ENCODE measurements at regions not wholly inside any gene's neighbourhood (a gene's known extent, or its start where the extent isn't known, plus 50 kb on each side); places are given as distances from the start of the nearest gene placed in this dataset.

DNA sequence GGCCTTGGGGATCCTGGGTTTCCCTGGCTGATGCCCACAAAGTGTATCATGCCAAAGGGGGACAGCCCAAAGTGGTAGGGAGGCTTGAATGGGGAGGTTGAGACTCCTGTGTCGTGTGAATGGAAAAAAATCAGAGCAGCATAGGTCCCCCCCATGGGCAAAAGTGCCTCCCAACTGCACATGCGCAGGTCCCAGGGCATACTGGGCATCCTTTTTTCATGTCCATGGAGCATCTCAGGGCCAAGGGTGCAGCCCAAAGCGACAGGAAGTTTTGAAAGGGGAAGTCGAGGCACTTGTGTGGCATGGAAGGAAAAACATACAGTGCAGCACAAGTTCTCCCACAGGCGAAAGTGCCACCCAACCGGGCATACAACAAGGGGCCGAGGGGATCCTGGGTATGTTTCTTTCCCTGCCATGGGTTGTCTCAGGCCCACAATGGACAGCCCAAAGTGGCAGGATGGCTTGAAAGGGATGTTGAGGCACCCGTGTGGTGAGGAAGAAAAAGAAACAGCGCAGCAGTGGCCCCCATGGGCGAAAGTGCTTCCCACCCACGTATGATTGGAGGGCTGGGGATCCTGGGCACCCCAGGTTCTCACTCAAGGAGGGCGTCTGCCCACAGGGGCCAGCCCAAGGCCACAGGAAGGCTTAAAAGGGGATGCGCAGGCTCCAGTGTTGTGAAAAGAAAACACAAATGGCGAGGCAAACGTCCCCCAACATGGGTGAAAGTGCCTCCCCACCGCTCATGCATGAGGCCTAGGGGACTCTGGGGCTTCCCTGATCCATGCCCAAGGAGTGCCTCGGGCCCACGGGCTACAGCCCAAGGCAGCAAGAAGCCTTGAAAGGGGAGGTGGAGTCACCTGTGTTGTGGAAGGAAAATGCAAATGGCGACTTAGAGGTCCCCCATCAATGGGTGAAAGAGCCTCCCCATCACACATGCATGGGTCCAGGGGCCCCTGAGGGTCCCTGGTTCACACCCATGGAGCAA, 573.7 kb downstream of the ALG10 start:
- Histone ChIP-seq H3K9me3 (ENCODE audit: low read depth) (peaks cover 5% of the 10 kb centered on the region), H3K4me2 (no peak overlapping the region), H2AFZ (no peak overlapping the region), H3K27ac (no peak overlapping the region), H3K79me2 (no peaks in the 10 kb centered on the region), H3K27me3 (no peaks in the 10 kb centered on the region), H3K9me2 (replicated peaks; ENCODE audit: insufficient read depth) (no peaks in the 10 kb centered on the region), H3K4me1 (ENCODE audit: insufficient read depth) (no peaks in the 10 kb centered on the region), H3K4me3 (no peak overlapping the region), H3K36me3 (replicated peaks; ENCODE audit: insufficient read depth, low read depth) (no peaks in the 10 kb centered on the region), H4K20me1 (ENCODE audit: insufficient read depth, poor library complexity, severe bottlenecking) (no peaks in the 10 kb centered on the region)
- peak; percentile 2 for DNase-seq (ENCODE audit: low spot score)
- WGBS (ENCODE audit: low lambda C conversion rate, missing lambda C conversion rate) = 67% methylated on average over 19 of the region's 19 CpGs
- TF ChIP-seq EZH2 (IDR thresholded peaks at IDR 0.05; ENCODE audit: borderline replicate concordance) (no peak), EZH2phosphoT487 (IDR thresholded peaks at IDR 0.05; ENCODE audit: low read depth, severe bottlenecking, unreplicated experiment) (no peak)
- TF ChIP-seq, protein P1, sequence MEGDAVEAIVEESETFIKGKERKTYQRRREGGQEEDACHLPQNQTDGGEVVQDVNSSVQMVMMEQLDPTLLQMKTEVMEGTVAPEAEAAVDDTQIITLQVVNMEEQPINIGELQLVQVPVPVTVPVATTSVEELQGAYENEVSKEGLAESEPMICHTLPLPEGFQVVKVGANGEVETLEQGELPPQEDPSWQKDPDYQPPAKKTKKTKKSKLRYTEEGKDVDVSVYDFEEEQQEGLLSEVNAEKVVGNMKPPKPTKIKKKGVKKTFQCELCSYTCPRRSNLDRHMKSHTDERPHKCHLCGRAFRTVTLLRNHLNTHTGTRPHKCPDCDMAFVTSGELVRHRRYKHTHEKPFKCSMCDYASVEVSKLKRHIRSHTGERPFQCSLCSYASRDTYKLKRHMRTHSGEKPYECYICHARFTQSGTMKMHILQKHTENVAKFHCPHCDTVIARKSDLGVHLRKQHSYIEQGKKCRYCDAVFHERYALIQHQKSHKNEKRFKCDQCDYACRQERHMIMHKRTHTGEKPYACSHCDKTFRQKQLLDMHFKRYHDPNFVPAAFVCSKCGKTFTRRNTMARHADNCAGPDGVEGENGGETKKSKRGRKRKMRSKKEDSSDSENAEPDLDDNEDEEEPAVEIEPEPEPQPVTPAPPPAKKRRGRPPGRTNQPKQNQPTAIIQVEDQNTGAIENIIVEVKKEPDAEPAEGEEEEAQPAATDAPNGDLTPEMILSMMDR (IDR thresholded peaks at IDR 0.05; ENCODE audit: poor library complexity) = no peak

DNA sequence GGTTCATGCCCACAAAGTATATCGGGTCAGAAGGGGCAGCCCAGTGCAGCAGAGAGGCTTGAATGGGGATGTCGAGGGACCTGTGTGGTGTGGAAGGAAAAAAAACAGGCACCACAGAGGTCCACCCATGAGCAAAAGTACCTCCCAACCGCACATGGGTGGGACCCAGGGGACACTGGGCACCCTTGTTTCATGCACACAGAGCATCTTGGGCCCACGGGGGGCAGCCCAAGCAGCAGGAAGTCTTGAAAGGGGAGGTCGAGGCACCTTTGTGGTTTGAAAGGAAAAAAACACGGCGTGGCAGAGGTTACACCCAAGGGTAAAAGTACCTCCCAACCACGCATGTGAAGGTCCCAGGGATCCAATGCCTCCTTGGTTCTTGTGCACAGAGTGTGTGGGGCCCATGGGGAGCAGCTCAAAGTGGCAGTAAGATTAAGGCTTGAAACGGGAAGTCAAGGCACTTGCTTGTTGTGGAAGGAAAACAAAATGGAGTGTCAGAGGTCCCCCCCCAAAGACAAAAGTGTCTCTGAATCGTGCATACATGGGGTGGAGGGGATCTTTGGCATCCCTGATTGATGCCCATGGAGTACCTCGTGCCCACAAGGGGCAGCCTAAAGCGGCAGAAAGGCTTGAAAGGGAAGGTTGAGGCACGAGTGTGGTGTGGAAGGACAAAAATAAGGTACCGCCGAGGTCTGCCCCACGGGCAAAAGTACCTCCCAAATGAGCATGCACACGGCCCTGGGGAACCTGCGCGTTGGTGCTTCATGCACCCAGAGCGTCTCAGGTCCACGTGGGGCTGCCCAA, 575.5 kb downstream of the ALG10 start:
- Histone ChIP-seq H3K9me2 (replicated peaks; ENCODE audit: insufficient read depth) (no peaks in the 10 kb centered on the region), H2AFZ (no peak overlapping the region), H3K4me2 (no peak overlapping the region), H3K36me3 (replicated peaks; ENCODE audit: insufficient read depth, low read depth) (no peaks in the 10 kb centered on the region), H3K9me3 (ENCODE audit: low read depth) (no peaks in the 10 kb centered on the region), H3K27me3 (no peaks in the 10 kb centered on the region), H3K27ac (no peak overlapping the region), H3K4me3 (no peak overlapping the region), H3K79me2 (no peaks in the 10 kb centered on the region), H4K20me1 (ENCODE audit: insufficient read depth, poor library complexity, severe bottlenecking) (no peaks in the 10 kb centered on the region), H3K4me1 (ENCODE audit: insufficient read depth) (no peaks in the 10 kb centered on the region)
- DNase-seq (ENCODE audit: low spot score) = no peak
- WGBS (ENCODE audit: low lambda C conversion rate, missing lambda C conversion rate) = 71% methylated on average over 21 of the region's 21 CpGs
- no peak for TF ChIP-seq EZH2phosphoT487 (IDR thresholded peaks at IDR 0.05; ENCODE audit: low read depth, severe bottlenecking, unreplicated experiment)

DNA sequence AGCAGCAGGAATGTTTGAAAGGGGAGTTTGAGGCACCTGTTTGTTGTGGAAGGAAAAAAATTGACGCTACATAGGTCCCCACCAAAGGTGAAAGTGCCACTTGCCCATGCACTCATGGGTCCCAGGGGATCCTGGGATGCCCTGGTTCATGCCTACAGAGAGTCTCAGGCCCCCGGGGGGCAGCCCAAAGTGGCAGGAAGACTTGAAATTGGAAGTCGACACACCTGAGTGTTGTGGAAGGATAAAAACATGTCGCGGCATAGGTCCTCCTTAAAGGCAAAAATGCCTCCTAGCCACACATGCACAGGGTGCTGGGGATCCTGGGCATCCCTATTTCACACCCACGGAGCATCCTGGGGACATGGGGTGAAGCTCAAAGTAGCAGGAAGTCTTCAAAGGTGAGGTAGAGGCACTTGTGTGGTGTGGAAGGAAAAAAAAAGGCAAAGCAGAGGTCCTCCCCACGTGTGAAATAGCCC, 576.1 kb downstream of the ALG10 start:
- no peak overlapping the region for H3K27ac ChIP-seq
- no peaks in the 10 kb centered on the region for H3K9me2 ChIP-seq (replicated peaks; ENCODE audit: insufficient read depth)
- no peak overlapping the region for H2AFZ ChIP-seq
- H3K27me3 ChIP-seq = no peaks in the 10 kb centered on the region
- H3K36me3 ChIP-seq (replicated peaks; ENCODE audit: insufficient read depth, low read depth) = no peaks in the 10 kb centered on the region
- DNase-seq (ENCODE audit: low spot score) = no peak
- H3K79me2 ChIP-seq = no peaks in the 10 kb centered on the region
- H4K20me1 ChIP-seq (ENCODE audit: insufficient read depth, poor library complexity, severe bottlenecking) = no peaks in the 10 kb centered on the region
- H3K4me2 ChIP-seq = no peak overlapping the region
- 66% methylated on average over 7 of the region's 7 CpGs for WGBS (ENCODE audit: low lambda C conversion rate, missing lambda C conversion rate)
- no peak overlapping the region for H3K4me3 ChIP-seq
- TF ChIP-seq EZH2 (IDR thresholded peaks at IDR 0.05; ENCODE audit: borderline replicate concordance) (no peak), EZH2phosphoT487 (IDR thresholded peaks at IDR 0.05; ENCODE audit: low read depth, severe bottlenecking, unreplicated experiment) (no peak)
- TF ChIP-seq, protein P1 (IDR thresholded peaks at IDR 0.05; ENCODE audit: poor library complexity) = no peak
- no peaks in the 10 kb centered on the region for H3K9me3 ChIP-seq (ENCODE audit: low read depth)
- H3K4me1 ChIP-seq (ENCODE audit: insufficient read depth) = no peaks in the 10 kb centered on the region
